Panc1 (cell line): ENCODE measurements at regions not wholly inside any gene's neighbourhood (a gene's known extent, or its start where the extent isn't known, plus 50 kb on each side); places are given as distances from the start of the nearest gene placed in this dataset.

Experiments used
- ATAC-seq: fragments of 200-7000 bp; cut with Tn5 transposase; 2 replicates; pipeline ENCODE4 v1.9.1; 2020; ENCODE audit warnings: mild to moderate bottlenecking, moderate library complexity
- BruUV-seq: library from RNA; stranded (reverse); fragments of 400-500 nt; replicated peaks from 2 replicates; lab custom pipeline; 2021; lab: Mats Ljungman, UMichigan
- CTCF ChIA-PET: fragments of 300-600 bp; sonication (Branson Sonifier 250); formaldehyde crosslinking; loops from one replicate; lab custom pipeline; 2022; ENCODE audit warnings: antibody characterized with exemption; lab: Charles Lee
- POLR2A ChIA-PET: fragments of 300-600 bp; sonication (Branson Sonifier 250); formaldehyde crosslinking; loops from one replicate; lab custom pipeline; 2022; ENCODE audit warnings: antibody characterized with exemption; lab: Charles Lee
- DNase-seq: peaks from one replicate; pipeline ENCODE4 v3.0.0-alpha.2; 2010; ENCODE audit warnings: low read depth, low spot score
- H3K27ac ChIP-seq: 2 replicates; pipeline ENCODE4 v1.5.1; 2011; ENCODE audit warnings: mild to moderate bottlenecking, low read length, inconsistent platforms
- H3K27me3 ChIP-seq: fragments of 200-500 bp; sonication (Bioruptor generic); 2 replicates; pipeline ENCODE4 v1.6.0; 2014; ENCODE audit warnings: low read length, inconsistent platforms; ENCODE audit not compliant: control insufficient read depth, insufficient read depth
- H3K36me3 ChIP-seq: fragments of 200-500 bp; sonication (Bioruptor generic); 2 replicates; pipeline ENCODE4 v1.5.1; 2014; ENCODE audit warnings: inconsistent platforms, mild to moderate bottlenecking, low read length, moderate library complexity; ENCODE audit not compliant: control insufficient read depth, insufficient read depth
- H3K4me1 ChIP-seq: 2 replicates; pipeline ENCODE4 v1.5.1; 2011; ENCODE audit warnings: inconsistent platforms, mild to moderate bottlenecking, low read length, moderate library complexity; ENCODE audit not compliant: control insufficient read depth, insufficient read depth
- H3K4me3 ChIP-seq, 2 experiments: 2 replicates each; pipeline ENCODE4 v1.5.1; 2011 to 2012; ENCODE audit warnings: low read depth in 2 of 2, low read length in 2 of 2, mild to moderate bottlenecking in 2 of 2, inconsistent platforms in 1 of 2, moderate library complexity in 1 of 2
- H3K9me3 ChIP-seq: fragments of 200-500 bp; sonication (Bioruptor generic); 2 replicates; pipeline ENCODE4 v1.5.1; 2014; ENCODE audit warnings: low read depth, mild to moderate bottlenecking, inconsistent platforms, low read length, moderate library complexity; ENCODE audit not compliant: control insufficient read depth, insufficient read depth
- POLR2AphosphoS5 ChIP-seq: IDR thresholded peaks from 2 replicates; pipeline ENCODE4 v1.6.1; 2012; ENCODE audit warnings: mild to moderate bottlenecking, low read depth, low read length, moderate library complexity
- SIN3A ChIP-seq: IDR thresholded peaks from 2 replicates; pipeline ENCODE4 v1.6.1; 2012; ENCODE audit warnings: low read depth, mild to moderate bottlenecking, low read length, moderate library complexity, borderline replicate concordance; ENCODE audit not compliant: insufficient read depth
- TCF7L2 ChIP-seq: IDR thresholded peaks from 2 replicates; pipeline ENCODE4 v1.6.1; 2011; ENCODE audit warnings: mild to moderate bottlenecking, low read depth, low read length, inconsistent platforms
- in situ Hi-C: cut with HindIII; loops from 2 replicates; pipeline ENCODE4 v1.10.0; 2016; ENCODE audit warnings: low sequenced_read_pairs, low pct_unique_long_range_greater_than_20kb
- intact Hi-C: fragments of 100-400 bp; cut with micrococcal nuclease; formaldehyde crosslinking; loops from one replicate; pipeline ENCODE4 v1.10.0; 2022; ENCODE audit not compliant: unreplicated experiment
- TF ChIP-seq, protein P1 (sequence below): fragments of 450-650 bp; IDR thresholded peaks from 2 replicates; pipeline ENCODE4 v1.5.1; 2017; ENCODE audit warnings: mild to moderate bottlenecking
- TF ChIP-seq, protein P2 (sequence below), 2 experiments: IDR thresholded peaks; 2 replicates each; pipeline ENCODE4 v1.6.1; 2011 to 2012; ENCODE audit warnings: low read depth in 2 of 2, control low read depth in 1 of 2, low read length in 1 of 2, mild to moderate bottlenecking in 1 of 2, moderate library complexity in 1 of 2; ENCODE audit not compliant: insufficient read depth in 1 of 2

DNA sequence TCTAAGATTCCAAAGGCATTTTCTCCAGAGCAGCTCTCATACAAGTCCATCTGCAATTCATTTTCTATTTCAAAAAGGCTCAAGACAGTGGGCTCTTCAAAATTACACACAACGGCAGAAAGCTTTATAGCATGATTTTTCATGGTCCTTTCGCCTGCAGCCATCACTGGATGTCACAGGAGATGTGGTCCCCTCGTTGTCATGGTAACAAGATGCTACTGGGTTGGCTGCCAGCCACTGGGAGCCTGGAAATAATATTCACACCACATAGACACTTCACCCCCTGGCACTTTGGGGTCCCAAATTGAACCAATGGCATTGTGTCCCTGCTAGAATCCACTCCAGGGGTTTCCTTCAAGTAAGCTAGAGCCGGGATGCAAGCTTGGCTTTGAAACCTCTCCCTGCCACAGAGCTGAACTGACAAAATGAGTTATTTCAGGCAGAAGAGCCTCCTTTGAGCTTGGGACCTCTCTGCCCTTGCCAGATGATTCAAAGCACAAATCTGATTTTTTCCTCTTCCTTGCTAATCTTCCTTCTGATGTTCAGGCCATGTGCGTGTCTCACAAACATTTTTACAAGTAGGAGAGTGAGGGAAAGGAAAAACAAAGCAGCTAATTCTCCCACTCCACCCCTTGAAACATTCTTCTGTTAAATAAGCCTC, 512.6 kb upstream of the ADAMTS9 start:
- in situ Hi-C loops = no loop called here
- DNase-seq = no peak
- ChIA-PET CTCF (no interaction called here), POLR2A (no interaction called here)
- Histone ChIP-seq H3K36me3 (no peaks in the 10 kb centered on the region), H3K27ac (no peak overlapping the region), H3K4me1 (no peaks in the 10 kb centered on the region), H3K27me3 (no peaks in the 10 kb centered on the region), H3K9me3 (no peaks in the 10 kb centered on the region), H3K4me3 (no peak overlapping the region)
- no peak for ATAC-seq
- BruUV-seq = no TSS peak
- intact Hi-C loops = no loop called here
- TF ChIP-seq, protein P1, sequence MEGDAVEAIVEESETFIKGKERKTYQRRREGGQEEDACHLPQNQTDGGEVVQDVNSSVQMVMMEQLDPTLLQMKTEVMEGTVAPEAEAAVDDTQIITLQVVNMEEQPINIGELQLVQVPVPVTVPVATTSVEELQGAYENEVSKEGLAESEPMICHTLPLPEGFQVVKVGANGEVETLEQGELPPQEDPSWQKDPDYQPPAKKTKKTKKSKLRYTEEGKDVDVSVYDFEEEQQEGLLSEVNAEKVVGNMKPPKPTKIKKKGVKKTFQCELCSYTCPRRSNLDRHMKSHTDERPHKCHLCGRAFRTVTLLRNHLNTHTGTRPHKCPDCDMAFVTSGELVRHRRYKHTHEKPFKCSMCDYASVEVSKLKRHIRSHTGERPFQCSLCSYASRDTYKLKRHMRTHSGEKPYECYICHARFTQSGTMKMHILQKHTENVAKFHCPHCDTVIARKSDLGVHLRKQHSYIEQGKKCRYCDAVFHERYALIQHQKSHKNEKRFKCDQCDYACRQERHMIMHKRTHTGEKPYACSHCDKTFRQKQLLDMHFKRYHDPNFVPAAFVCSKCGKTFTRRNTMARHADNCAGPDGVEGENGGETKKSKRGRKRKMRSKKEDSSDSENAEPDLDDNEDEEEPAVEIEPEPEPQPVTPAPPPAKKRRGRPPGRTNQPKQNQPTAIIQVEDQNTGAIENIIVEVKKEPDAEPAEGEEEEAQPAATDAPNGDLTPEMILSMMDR = no peak
- no peak for TF ChIP-seq POLR2AphosphoS5
- TF ChIP-seq SIN3A = no peak
- TF ChIP-seq, protein P2, sequence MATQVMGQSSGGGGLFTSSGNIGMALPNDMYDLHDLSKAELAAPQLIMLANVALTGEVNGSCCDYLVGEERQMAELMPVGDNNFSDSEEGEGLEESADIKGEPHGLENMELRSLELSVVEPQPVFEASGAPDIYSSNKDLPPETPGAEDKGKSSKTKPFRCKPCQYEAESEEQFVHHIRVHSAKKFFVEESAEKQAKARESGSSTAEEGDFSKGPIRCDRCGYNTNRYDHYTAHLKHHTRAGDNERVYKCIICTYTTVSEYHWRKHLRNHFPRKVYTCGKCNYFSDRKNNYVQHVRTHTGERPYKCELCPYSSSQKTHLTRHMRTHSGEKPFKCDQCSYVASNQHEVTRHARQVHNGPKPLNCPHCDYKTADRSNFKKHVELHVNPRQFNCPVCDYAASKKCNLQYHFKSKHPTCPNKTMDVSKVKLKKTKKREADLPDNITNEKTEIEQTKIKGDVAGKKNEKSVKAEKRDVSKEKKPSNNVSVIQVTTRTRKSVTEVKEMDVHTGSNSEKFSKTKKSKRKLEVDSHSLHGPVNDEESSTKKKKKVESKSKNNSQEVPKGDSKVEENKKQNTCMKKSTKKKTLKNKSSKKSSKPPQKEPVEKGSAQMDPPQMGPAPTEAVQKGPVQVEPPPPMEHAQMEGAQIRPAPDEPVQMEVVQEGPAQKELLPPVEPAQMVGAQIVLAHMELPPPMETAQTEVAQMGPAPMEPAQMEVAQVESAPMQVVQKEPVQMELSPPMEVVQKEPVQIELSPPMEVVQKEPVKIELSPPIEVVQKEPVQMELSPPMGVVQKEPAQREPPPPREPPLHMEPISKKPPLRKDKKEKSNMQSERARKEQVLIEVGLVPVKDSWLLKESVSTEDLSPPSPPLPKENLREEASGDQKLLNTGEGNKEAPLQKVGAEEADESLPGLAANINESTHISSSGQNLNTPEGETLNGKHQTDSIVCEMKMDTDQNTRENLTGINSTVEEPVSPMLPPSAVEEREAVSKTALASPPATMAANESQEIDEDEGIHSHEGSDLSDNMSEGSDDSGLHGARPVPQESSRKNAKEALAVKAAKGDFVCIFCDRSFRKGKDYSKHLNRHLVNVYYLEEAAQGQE (IDR thresholded peaks at IDR 0.05; ENCODE audit: insufficient read depth in 1 of 2, low read depth in 2 of 2, low read length in 1 of 2) = no peak
- TF ChIP-seq TCF7L2 = no peak

DNA sequence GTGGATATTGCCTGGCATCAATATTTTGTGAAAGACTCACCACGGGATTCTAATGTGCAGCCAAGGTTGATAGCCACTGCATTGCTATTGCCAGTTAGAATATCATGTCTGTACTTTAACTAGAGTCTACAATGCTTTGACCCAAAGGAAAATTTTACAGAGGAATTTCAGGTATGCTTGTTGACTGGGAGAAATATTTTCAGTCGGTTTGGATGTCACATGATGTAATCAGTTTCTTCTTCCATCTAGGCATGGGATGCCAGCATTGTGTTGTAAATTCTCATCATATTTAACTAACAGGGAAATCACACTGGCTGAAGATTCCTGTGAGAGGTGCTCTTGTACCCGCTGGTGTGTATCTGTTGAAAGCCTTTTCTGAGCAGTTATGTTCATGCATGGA, 508.9 kb upstream of the ADAMTS9 start:
- POLR2A ChIA-PET = no interaction called here
- TF ChIP-seq, protein P1 = no peak
- no peak for TF ChIP-seq POLR2AphosphoS5
- TF ChIP-seq, protein P2 (IDR thresholded peaks at IDR 0.05; ENCODE audit: insufficient read depth in 1 of 2, low read depth in 2 of 2, low read length in 1 of 2) = no peak
- TF ChIP-seq SIN3A = no peak
- TF ChIP-seq TCF7L2 = no peak
- intact Hi-C loops (no loop called here), in situ Hi-C loops (no loop called here)
- no peak overlapping the region for H3K4me3 ChIP-seq
- no peaks in the 10 kb centered on the region for H3K36me3 ChIP-seq
- no peak for ATAC-seq
- no peaks in the 10 kb centered on the region for H3K27me3 ChIP-seq
- no peak overlapping the region for H3K27ac ChIP-seq
- BruUV-seq = no TSS peak
- DNase-seq = no peak
- no peaks in the 10 kb centered on the region for H3K9me3 ChIP-seq
- CTCF ChIA-PET = no interaction called here
- H3K4me1 ChIP-seq = no peaks in the 10 kb centered on the region
